SK-N-SH (cell line): ENCODE measurements at regions not wholly inside any gene's neighbourhood (a gene's known extent, or its start where the extent isn't known, plus 50 kb on each side); places are given as distances from the start of the nearest gene placed in this dataset.

Experiments used
- CTCF ChIA-PET: fragments of 300-600, 350-600 bp; formaldehyde crosslinking; extraction: SDS; loops from one replicate; lab custom pipeline; 2021; lab: Yijun Ruan, JAX
- POLR2A ChIA-PET: fragments of 350-600 bp; sonication (Branson Sonifier 250); formaldehyde crosslinking; extraction: SDS; loops from one replicate; lab custom pipeline; 2020; ENCODE audit warnings: antibody characterized with exemption, inconsistent platforms; lab: Yijun Ruan, JAX
- DNase-seq: peaks from one replicate; pipeline ENCODE4 v3.0.0; 2012
- H2AFZ ChIP-seq: fragments of 200-600 bp; sonication (generic); 2 replicates; pipeline ENCODE4 v1.8.1; 2016; ENCODE audit warnings: antibody characterized with exemption, mild to moderate bottlenecking, low read depth
- H3F3A ChIP-seq: fragments of 200-600 bp; sonication (generic); replicated peaks from 2 replicates; pipeline ENCODE3; 2016; ENCODE audit warnings: antibody characterized with exemption, mild to moderate bottlenecking; ENCODE audit not compliant: insufficient read depth
- H3K27ac ChIP-seq, 2 experiments: fragments of 200-500 bp in 1 of 2; fragments of 200-600 bp in 1 of 2; sonication (Bioruptor generic) in 1 of 2; sonication (generic), shearing (Covaris generic) in 1 of 2; 2 replicates each; pipeline versions ENCODE4 v1.5.1 to v1.6.1; 2014 to 2016; ENCODE audit warnings: low read depth in 2 of 2, inconsistent platforms in 1 of 2, low read length in 1 of 2, mild to moderate bottlenecking in 1 of 2, mixed read lengths in 1 of 2
- H3K27me3 ChIP-seq: fragments of 200-600 bp; sonication (generic), shearing (Covaris generic); 2 replicates; pipeline ENCODE4 v1.6.1; 2016; ENCODE audit warnings: mixed run types; ENCODE audit not compliant: insufficient read depth
- H3K36me3 ChIP-seq, 2 experiments: fragments of 200-500 bp in 1 of 2; fragments of 200-600 bp in 1 of 2; sonication (Bioruptor generic) in 1 of 2; sonication (generic) in 1 of 2; replicated peaks in 1 of 2; 2 replicates each; pipeline versions ENCODE3 to v1.5.1; 2014 to 2016; ENCODE audit warnings: low read length in 1 of 2, mild to moderate bottlenecking in 1 of 2; ENCODE audit not compliant: insufficient read depth in 2 of 2, control insufficient read depth in 1 of 2
- H3K4me1 ChIP-seq, 2 experiments: fragments of 200-500 bp in 1 of 2; fragments of 200-600 bp in 1 of 2; sonication (Bioruptor generic) in 1 of 2; sonication (generic), shearing (Covaris generic) in 1 of 2; 2 replicates each; pipeline versions ENCODE4 v1.5.1 to v1.6.1; 2014 to 2016; ENCODE audit warnings: low read depth in 1 of 2, low read length in 1 of 2, mixed run types in 1 of 2; ENCODE audit not compliant: insufficient read depth in 2 of 2, control insufficient read depth in 1 of 2
- H3K4me2 ChIP-seq: fragments of 200-600 bp; sonication (generic), shearing (Covaris generic); 2 replicates; pipeline ENCODE4 v1.6.1; 2017; ENCODE audit warnings: mixed run types
- H3K4me3 ChIP-seq, 2 experiments: fragments of 200-500 bp in 1 of 2; fragments of 200-600 bp in 1 of 2; sonication (Bioruptor generic) in 1 of 2; sonication (generic), shearing (Covaris generic) in 1 of 2; 2 replicates each; pipeline versions ENCODE4 v1.5.1 to v1.8.1; 2014 to 2016; ENCODE audit warnings: low read depth in 2 of 2, inconsistent platforms in 1 of 2, low read length in 1 of 2, mild to moderate bottlenecking in 1 of 2, mixed read lengths in 1 of 2, moderate library complexity in 1 of 2
- H3K79me2 ChIP-seq: fragments of 200-600 bp; sonication (generic); 2 replicates; pipeline ENCODE4 v1.8.1; 2017; ENCODE audit warnings: mild to moderate bottlenecking; ENCODE audit not compliant: insufficient read depth
- H3K9ac ChIP-seq: fragments of 200-600 bp; sonication (generic); 2 replicates; pipeline ENCODE4 v1.6.1; 2017; ENCODE audit warnings: mixed run types
- H3K9me2 ChIP-seq: fragments of 200-600 bp; sonication (generic); 2 replicates; pipeline ENCODE4 v1.6.1; 2017; ENCODE audit warnings: mixed run types
- H3K9me3 ChIP-seq: fragments of 200-600 bp; sonication (generic); 2 replicates; pipeline ENCODE4 v1.6.1; 2017; ENCODE audit warnings: mixed run types, mild to moderate bottlenecking, moderate library complexity
- H4K20me1 ChIP-seq: fragments of 200-600 bp; sonication (generic); 2 replicates; pipeline ENCODE4 v1.6.1; 2017; ENCODE audit warnings: mild to moderate bottlenecking, mixed run types; ENCODE audit not compliant: insufficient read depth
- EZH2phosphoT487 ChIP-seq: fragments of 200-600 bp; sonication (generic); IDR thresholded peaks from 2 replicates; pipeline ENCODE4 v1.6.1; 2017; ENCODE audit warnings: low read depth, mixed run types, mild to moderate bottlenecking, antibody characterized with exemption, moderate library complexity, borderline replicate concordance
- FOSL2 ChIP-seq: IDR thresholded peaks from 2 replicates; pipeline ENCODE4 v1.4.0; 2012; ENCODE audit warnings: low read depth, mild to moderate bottlenecking, moderate library complexity, borderline replicate concordance
- FOXM1 ChIP-seq: IDR thresholded peaks from 2 replicates; pipeline ENCODE4 v1.4.0; 2012; ENCODE audit warnings: low read depth, mild to moderate bottlenecking
- GABPA ChIP-seq: IDR thresholded peaks from 2 replicates; pipeline ENCODE4 v1.4.0; 2012; ENCODE audit warnings: low read depth, mild to moderate bottlenecking
- GATA2 ChIP-seq: sonication (generic); formaldehyde crosslinking; IDR thresholded peaks from 2 replicates; pipeline ENCODE4 v1.5.0; 2020; ENCODE audit warnings: mild to moderate bottlenecking, missing genetic modification reagents
- NRF1 ChIP-seq: IDR thresholded peaks from 2 replicates; pipeline ENCODE4 v1.6.1; 2012; ENCODE audit warnings: low read depth, mild to moderate bottlenecking, low read length
- POLR2AphosphoS5 ChIP-seq: IDR thresholded peaks from 2 replicates; pipeline ENCODE4 v1.6.1; 2012; ENCODE audit warnings: low read depth, low read length
- RCOR1 ChIP-seq: fragments of 150-350 bp; IDR thresholded peaks from 2 replicates; pipeline ENCODE4 v1.6.1; 2017; ENCODE audit warnings: antibody characterized with exemption, low read length
- RFX5 ChIP-seq: IDR thresholded peaks from 2 replicates; pipeline ENCODE4 v1.6.1; 2012; ENCODE audit warnings: mild to moderate bottlenecking, improper control_type of control experiment, low read length
- SIN3A ChIP-seq: IDR thresholded peaks from 2 replicates; pipeline ENCODE4 v1.6.1; 2012; ENCODE audit warnings: low read depth, mild to moderate bottlenecking, low read length, moderate library complexity, borderline replicate concordance
- TEAD4 ChIP-seq: IDR thresholded peaks from 2 replicates; pipeline ENCODE4 v1.4.0; 2012; ENCODE audit warnings: mild to moderate bottlenecking, borderline replicate concordance; ENCODE audit not compliant: insufficient read depth
- YY1 ChIP-seq: IDR thresholded peaks from 2 replicates; pipeline ENCODE4 v1.4.0; 2012; ENCODE audit warnings: low read depth, mild to moderate bottlenecking
- WGBS: methylation state at CpG from one replicate; pipeline ENCODE4 v1.1.6; 2017; ENCODE audit warnings: low lambda C conversion rate; 5-methylcytosine and 5-hydroxymethylcytosine counted together
- TF ChIP-seq, protein P1 (sequence below): fragments of 200-600 bp; sonication (generic); IDR thresholded peaks from 2 replicates; pipeline ENCODE4 v1.6.1; 2017; ENCODE audit warnings: antibody characterized with exemption, mild to moderate bottlenecking, moderate library complexity
- TF ChIP-seq, protein P2 (sequence below): IDR thresholded peaks from 2 replicates; pipeline ENCODE4 v1.6.1; 2012; ENCODE audit warnings: mild to moderate bottlenecking, low read depth, low read length, moderate library complexity
- TF ChIP-seq, protein P3 (sequence below): fragments of 150-350 bp; IDR thresholded peaks from 2 replicates; pipeline ENCODE4 v1.6.1; 2017; ENCODE audit warnings: antibody characterized with exemption, low read length, low read depth, borderline replicate concordance

DNA sequence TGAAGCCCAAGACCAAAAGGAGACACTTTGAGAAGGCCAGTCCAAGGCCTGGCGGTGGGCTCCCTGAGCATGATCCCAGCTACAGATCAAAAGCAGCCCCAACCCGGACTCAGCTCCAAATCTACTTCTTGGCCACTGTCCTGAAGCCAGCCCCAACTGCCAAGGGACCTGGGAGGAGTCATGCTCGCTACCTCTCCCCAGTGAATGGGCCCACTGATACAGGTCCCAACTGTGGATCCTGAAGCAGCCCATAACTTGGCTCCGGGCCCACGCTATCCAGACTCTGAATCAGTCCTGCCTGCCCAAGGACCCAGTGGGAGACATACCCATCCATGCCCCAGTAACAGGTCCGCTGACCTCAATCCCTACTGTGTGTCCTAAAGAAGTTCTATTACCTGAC lies 1545.3 kb upstream of the C9orf72 start:
- ChIA-PET CTCF (interaction anchor here (0.5 kb wide), 1 partner anchor 94 kb away, joined by 3 read pairs; no protein-coding TSS in a partner anchor), POLR2A (no interaction called here)
- H3K9me2 ChIP-seq, result peaks cover 2% of the 10 kb centered on the region; the same call in 1 of the 2 replicates
- peaks cover 35% of the 10 kb centered on the region for H4K20me1 ChIP-seq
- H3K36me3 ChIP-seq, result no peaks in the 10 kb centered on the region
- no peak overlapping the region for H3K4me2 ChIP-seq
- TF ChIP-seq GATA2 (CRISPR knock-in tag) (no peak), YY1 (no peak), FOXM1 (no peak), POLR2AphosphoS5 (no peak), GABPA (no peak), TEAD4 (no peak)
- TF ChIP-seq, protein P1, sequence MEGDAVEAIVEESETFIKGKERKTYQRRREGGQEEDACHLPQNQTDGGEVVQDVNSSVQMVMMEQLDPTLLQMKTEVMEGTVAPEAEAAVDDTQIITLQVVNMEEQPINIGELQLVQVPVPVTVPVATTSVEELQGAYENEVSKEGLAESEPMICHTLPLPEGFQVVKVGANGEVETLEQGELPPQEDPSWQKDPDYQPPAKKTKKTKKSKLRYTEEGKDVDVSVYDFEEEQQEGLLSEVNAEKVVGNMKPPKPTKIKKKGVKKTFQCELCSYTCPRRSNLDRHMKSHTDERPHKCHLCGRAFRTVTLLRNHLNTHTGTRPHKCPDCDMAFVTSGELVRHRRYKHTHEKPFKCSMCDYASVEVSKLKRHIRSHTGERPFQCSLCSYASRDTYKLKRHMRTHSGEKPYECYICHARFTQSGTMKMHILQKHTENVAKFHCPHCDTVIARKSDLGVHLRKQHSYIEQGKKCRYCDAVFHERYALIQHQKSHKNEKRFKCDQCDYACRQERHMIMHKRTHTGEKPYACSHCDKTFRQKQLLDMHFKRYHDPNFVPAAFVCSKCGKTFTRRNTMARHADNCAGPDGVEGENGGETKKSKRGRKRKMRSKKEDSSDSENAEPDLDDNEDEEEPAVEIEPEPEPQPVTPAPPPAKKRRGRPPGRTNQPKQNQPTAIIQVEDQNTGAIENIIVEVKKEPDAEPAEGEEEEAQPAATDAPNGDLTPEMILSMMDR, result no peak
- TF ChIP-seq, protein P2, sequence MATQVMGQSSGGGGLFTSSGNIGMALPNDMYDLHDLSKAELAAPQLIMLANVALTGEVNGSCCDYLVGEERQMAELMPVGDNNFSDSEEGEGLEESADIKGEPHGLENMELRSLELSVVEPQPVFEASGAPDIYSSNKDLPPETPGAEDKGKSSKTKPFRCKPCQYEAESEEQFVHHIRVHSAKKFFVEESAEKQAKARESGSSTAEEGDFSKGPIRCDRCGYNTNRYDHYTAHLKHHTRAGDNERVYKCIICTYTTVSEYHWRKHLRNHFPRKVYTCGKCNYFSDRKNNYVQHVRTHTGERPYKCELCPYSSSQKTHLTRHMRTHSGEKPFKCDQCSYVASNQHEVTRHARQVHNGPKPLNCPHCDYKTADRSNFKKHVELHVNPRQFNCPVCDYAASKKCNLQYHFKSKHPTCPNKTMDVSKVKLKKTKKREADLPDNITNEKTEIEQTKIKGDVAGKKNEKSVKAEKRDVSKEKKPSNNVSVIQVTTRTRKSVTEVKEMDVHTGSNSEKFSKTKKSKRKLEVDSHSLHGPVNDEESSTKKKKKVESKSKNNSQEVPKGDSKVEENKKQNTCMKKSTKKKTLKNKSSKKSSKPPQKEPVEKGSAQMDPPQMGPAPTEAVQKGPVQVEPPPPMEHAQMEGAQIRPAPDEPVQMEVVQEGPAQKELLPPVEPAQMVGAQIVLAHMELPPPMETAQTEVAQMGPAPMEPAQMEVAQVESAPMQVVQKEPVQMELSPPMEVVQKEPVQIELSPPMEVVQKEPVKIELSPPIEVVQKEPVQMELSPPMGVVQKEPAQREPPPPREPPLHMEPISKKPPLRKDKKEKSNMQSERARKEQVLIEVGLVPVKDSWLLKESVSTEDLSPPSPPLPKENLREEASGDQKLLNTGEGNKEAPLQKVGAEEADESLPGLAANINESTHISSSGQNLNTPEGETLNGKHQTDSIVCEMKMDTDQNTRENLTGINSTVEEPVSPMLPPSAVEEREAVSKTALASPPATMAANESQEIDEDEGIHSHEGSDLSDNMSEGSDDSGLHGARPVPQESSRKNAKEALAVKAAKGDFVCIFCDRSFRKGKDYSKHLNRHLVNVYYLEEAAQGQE, result no peak
- peaks cover 3% of the 10 kb centered on the region for H3F3A ChIP-seq
- no peaks in the 10 kb centered on the region; the same call in 1 of the 2 replicates for H3K9me3 ChIP-seq
- peaks cover 88% of the 10 kb centered on the region for H3K79me2 ChIP-seq
- no peak overlapping the region for H2AFZ ChIP-seq
- H3K4me1 ChIP-seq, result no peaks in the 10 kb centered on the region; a peak in 2 of 4 replicates
- no peak overlapping the region for H3K27ac ChIP-seq
- H3K9ac ChIP-seq, result no peak overlapping the region
- H3K27me3 ChIP-seq, result no peaks in the 10 kb centered on the region
- no peak for DNase-seq
- WGBS, result 77% methylated on average over 6 of the region's 6 CpGs
- no peak overlapping the region for H3K4me3 ChIP-seq

DNA sequence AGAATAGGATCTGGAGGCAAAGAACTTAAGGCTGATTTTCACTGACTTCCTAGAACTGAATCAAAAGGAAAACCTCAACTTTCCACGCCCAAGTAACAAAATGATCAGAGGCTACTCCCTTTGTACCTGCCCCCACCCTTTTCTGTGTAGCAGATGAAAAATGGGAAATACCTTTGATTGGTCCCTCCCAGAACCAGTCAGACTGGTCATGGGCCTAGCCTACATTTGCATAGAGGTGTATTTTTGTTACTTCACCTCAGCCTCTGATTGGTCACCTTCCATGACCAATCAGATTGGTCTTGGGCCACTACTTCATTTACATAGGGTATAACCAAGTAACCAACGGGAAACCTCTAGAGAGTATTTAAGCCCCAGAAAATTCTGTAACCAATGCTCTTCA lies 1553.5 kb upstream of the C9orf72 start:
- H3K9me3 ChIP-seq, result peaks cover 22% of the 10 kb centered on the region
- H3K27me3 ChIP-seq, result no peaks in the 10 kb centered on the region
- peaks cover 5% of the 10 kb centered on the region for H3F3A ChIP-seq
- POLR2A ChIA-PET, result no interaction called here
- 77% methylated on average over 2 of the region's 2 CpGs for WGBS
- no peak overlapping the region for H2AFZ ChIP-seq
- H4K20me1 ChIP-seq, result peaks cover under 1% of the 10 kb centered on the region
- CTCF ChIA-PET, result no interaction called here
- H3K9me2 ChIP-seq, result no peaks in the 10 kb centered on the region
- H3K4me1 ChIP-seq, result no peaks in the 10 kb centered on the region
- no peak for DNase-seq
- H3K9ac ChIP-seq, result no peak overlapping the region
- H3K27ac ChIP-seq, result no peak overlapping the region
- H3K4me3 ChIP-seq, result no peak overlapping the region
- no peak overlapping the region for H3K4me2 ChIP-seq
- peaks cover 0 to 11% of the 10 kb centered on the region in 2 experiments for H3K36me3 ChIP-seq
- H3K79me2 ChIP-seq, result peaks cover 90% of the 10 kb centered on the region
- no peak for TF ChIP-seq RFX5
- no peak for TF ChIP-seq NRF1
- TF ChIP-seq, protein P3, sequence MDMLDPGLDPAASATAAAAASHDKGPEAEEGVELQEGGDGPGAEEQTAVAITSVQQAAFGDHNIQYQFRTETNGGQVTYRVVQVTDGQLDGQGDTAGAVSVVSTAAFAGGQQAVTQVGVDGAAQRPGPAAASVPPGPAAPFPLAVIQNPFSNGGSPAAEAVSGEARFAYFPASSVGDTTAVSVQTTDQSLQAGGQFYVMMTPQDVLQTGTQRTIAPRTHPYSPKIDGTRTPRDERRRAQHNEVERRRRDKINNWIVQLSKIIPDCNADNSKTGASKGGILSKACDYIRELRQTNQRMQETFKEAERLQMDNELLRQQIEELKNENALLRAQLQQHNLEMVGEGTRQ, result no peak
- no peak for TF ChIP-seq FOSL2
- no peak for TF ChIP-seq RCOR1
- no peak for TF ChIP-seq EZH2phosphoT487
- TF ChIP-seq, protein P1, result no peak
- TF ChIP-seq SIN3A, result no peak
- TF ChIP-seq FOXM1, result no peak
